Liver (tissue), 3 donors: ENCODE measurements at regions not wholly inside any gene's neighbourhood (a gene's known extent, or its start where the extent isn't known, plus 50 kb on each side); places are given as distances from the start of the nearest gene placed in this dataset.
A peak's percentile ranks its signal among the peaks of the same experiment; 100 is the strongest.

Experiments used
- EGR1 ChIP-seq, 2 donors: IDR thresholded peaks; 2 replicates each; pipeline ENCODE4 v1.6.1; 2016 to 2018; ENCODE audit warnings: antibody characterized with exemption in 2 of 2, low read depth in 2 of 2
- FOXA1 ChIP-seq: IDR thresholded peaks from 2 replicates; pipeline ENCODE4 v1.6.1; 2016; ENCODE audit warnings: antibody characterized with exemption
- GABPA ChIP-seq, 2 donors: IDR thresholded peaks in 1 of 2; conservative IDR thresholded peaks in 1 of 2; 2 replicates each; pipeline ENCODE4 v1.6.1; 2016; ENCODE audit warnings: antibody characterized with exemption in 2 of 2, mild to moderate bottlenecking in 1 of 2, moderate library complexity in 1 of 2
- HNF4A ChIP-seq, 2 donors: conservative IDR thresholded peaks; 2 replicates each; pipeline ENCODE4 v1.6.1; 2016; ENCODE audit warnings: antibody characterized with exemption in 2 of 2, mild to moderate bottlenecking in 2 of 2
- JUND ChIP-seq, 2 donors: IDR thresholded peaks; 2 replicates each; pipeline ENCODE4 v1.6.1; 2016; ENCODE audit warnings: antibody characterized with exemption in 2 of 2
- NR2F2 ChIP-seq: IDR thresholded peaks from 2 replicates; pipeline ENCODE4 v1.6.1; 2016; ENCODE audit warnings: antibody characterized with exemption
- RAD21 ChIP-seq, 2 donors: IDR thresholded peaks; 2 replicates each; pipeline ENCODE4 v1.6.1; 2016; ENCODE audit warnings: antibody characterized with exemption in 2 of 2, mild to moderate bottlenecking in 2 of 2
- RXRA ChIP-seq, 2 donors: IDR thresholded peaks; 2 replicates each; pipeline ENCODE4 v1.6.1; 2017 to 2018; ENCODE audit warnings: antibody characterized with exemption in 2 of 2, mild to moderate bottlenecking in 1 of 2
- TAF1 ChIP-seq: conservative IDR thresholded peaks from 2 replicates; pipeline ENCODE4 v1.6.1; 2016; ENCODE audit warnings: antibody characterized with exemption, mild to moderate bottlenecking
- YY1 ChIP-seq: IDR thresholded peaks from 2 replicates; pipeline ENCODE4 v1.6.1; 2016; ENCODE audit warnings: antibody characterized with exemption, mild to moderate bottlenecking
- TF ChIP-seq, protein P1 (sequence below): fragments of 150-350 bp; IDR thresholded peaks from 2 replicates; pipeline ENCODE4 v1.5.1; 2017; ENCODE audit warnings: improper control_type of control experiment, low read depth, low read length; ENCODE audit not compliant: missing input control
- TF ChIP-seq, protein P2 (sequence below): IDR thresholded peaks from 2 replicates; pipeline ENCODE4 v1.6.1; 2016; ENCODE audit warnings: antibody characterized with exemption, mild to moderate bottlenecking
- TF ChIP-seq, protein P3 (sequence below): IDR thresholded peaks from 2 replicates; pipeline ENCODE4 v1.6.1; 2016; ENCODE audit warnings: antibody characterized with exemption
- TF ChIP-seq, protein P4 (sequence below): IDR thresholded peaks from 2 replicates; pipeline ENCODE4 v1.6.1; 2016; ENCODE audit warnings: antibody characterized with exemption
- donor health status: healthy.
- donor health status: healthy.

DNA sequence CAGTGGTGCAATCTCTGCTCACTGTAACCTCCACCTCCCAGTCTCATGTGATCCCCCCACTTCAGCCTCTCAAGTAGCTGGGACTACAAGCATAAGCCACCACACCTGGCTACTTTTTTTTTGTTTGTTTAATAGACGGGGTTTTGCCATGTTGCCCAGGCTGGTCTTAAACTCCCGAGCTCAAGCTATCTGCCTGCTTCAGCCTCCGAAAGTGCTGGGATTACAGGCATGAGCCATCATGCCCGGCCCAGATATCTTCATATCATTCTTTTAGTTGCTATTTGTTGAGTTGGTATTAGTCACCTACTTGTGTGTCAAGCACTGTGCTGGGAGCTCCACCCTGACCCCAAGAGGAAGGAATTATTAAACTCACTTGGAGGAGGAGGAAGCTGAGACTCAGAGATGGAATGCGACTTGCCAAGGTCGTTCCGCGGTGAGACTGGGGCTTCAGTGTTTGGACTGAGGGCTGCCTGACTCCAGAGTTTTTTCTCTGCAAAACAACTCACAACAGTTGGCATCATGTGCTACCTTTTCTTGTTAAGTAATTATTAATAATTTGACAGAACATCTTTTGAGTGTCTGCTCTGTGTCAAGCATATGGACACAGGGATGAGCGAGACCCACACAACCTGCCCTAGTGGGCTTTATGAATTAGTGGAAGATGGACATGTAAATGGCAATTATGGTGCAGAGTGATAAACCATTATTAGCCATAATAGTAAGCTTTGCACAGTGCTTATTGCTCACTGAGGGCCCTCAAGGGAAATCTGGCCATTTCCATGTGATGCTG, 132.0 kb downstream of the FOXD2 start:
- TF ChIP-seq GABPA (IDR thresholded peaks at IDR 0.05 in 1 of 2, conservative IDR thresholded peaks at IDR 0.05 in 1 of 2) (no peak), TAF1 (no peak), RAD21 (IDR thresholded peaks at IDR 0.05) (peak; percentile 57 to 61), YY1 (no peak), JUND (IDR thresholded peaks at IDR 0.05) (no peak), EGR1 (IDR thresholded peaks at IDR 0.05; ENCODE audit: low read depth in 2 of 2) (no peak), NR2F2 (no peak), HNF4A (conservative IDR thresholded peaks at IDR 0.05) (no peak), FOXA1 (no peak), RXRA (IDR thresholded peaks at IDR 0.05) (peak in 1 of 2 donors; percentile 20)
- TF ChIP-seq, protein P1, sequence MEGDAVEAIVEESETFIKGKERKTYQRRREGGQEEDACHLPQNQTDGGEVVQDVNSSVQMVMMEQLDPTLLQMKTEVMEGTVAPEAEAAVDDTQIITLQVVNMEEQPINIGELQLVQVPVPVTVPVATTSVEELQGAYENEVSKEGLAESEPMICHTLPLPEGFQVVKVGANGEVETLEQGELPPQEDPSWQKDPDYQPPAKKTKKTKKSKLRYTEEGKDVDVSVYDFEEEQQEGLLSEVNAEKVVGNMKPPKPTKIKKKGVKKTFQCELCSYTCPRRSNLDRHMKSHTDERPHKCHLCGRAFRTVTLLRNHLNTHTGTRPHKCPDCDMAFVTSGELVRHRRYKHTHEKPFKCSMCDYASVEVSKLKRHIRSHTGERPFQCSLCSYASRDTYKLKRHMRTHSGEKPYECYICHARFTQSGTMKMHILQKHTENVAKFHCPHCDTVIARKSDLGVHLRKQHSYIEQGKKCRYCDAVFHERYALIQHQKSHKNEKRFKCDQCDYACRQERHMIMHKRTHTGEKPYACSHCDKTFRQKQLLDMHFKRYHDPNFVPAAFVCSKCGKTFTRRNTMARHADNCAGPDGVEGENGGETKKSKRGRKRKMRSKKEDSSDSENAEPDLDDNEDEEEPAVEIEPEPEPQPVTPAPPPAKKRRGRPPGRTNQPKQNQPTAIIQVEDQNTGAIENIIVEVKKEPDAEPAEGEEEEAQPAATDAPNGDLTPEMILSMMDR: peak; percentile 25
- TF ChIP-seq, protein P2, sequence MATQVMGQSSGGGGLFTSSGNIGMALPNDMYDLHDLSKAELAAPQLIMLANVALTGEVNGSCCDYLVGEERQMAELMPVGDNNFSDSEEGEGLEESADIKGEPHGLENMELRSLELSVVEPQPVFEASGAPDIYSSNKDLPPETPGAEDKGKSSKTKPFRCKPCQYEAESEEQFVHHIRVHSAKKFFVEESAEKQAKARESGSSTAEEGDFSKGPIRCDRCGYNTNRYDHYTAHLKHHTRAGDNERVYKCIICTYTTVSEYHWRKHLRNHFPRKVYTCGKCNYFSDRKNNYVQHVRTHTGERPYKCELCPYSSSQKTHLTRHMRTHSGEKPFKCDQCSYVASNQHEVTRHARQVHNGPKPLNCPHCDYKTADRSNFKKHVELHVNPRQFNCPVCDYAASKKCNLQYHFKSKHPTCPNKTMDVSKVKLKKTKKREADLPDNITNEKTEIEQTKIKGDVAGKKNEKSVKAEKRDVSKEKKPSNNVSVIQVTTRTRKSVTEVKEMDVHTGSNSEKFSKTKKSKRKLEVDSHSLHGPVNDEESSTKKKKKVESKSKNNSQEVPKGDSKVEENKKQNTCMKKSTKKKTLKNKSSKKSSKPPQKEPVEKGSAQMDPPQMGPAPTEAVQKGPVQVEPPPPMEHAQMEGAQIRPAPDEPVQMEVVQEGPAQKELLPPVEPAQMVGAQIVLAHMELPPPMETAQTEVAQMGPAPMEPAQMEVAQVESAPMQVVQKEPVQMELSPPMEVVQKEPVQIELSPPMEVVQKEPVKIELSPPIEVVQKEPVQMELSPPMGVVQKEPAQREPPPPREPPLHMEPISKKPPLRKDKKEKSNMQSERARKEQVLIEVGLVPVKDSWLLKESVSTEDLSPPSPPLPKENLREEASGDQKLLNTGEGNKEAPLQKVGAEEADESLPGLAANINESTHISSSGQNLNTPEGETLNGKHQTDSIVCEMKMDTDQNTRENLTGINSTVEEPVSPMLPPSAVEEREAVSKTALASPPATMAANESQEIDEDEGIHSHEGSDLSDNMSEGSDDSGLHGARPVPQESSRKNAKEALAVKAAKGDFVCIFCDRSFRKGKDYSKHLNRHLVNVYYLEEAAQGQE: no peak
- TF ChIP-seq, protein P3, sequence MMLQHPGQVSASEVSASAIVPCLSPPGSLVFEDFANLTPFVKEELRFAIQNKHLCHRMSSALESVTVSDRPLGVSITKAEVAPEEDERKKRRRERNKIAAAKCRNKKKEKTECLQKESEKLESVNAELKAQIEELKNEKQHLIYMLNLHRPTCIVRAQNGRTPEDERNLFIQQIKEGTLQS: no peak
- TF ChIP-seq, protein P4, sequence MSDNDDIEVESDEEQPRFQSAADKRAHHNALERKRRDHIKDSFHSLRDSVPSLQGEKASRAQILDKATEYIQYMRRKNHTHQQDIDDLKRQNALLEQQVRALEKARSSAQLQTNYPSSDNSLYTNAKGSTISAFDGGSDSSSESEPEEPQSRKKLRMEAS: no peak
